HG02970 (cell line): ENCODE measurements at regions not wholly inside any gene's neighbourhood (a gene's known extent, or its start where the extent isn't known, plus 50 kb on each side); places are given as distances from the start of the nearest gene placed in this dataset.

Experiments
- ATAC-seq: cut with Tn5 transposase; IDR thresholded peaks from one replicate; pipeline ENCODE4 v1.9.1; 2021; ENCODE audit warnings: mild to moderate bottlenecking, moderate library complexity, moderate number of reproducible peaks; ENCODE audit not compliant: unreplicated experiment, low FRiP score

DNA sequence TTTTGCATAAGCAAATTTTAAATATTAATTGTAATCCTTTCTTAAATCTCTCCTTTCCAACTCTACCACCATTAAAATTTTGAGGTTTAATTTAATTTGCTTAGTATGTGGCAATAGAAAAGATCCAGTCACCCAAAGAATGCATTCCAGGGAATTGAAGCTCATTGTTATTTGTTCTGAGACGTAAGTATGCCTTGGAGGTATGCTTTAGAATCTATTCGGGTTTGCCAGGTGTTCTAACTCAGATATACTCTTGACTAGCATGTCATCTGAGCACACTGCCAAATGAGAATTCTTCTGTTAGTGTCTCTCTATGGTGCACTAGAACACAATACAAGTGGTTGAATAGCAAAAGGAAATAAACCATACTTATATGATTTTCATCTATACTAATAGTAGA lies 813.6 kb upstream of the ADGRL2 start:
- no peak for ATAC-seq

GRCh38 chr1:80982831-80983230 lies 817.9 kb upstream of the ADGRL2 start:
- ATAC-seq: no peak

DNA sequence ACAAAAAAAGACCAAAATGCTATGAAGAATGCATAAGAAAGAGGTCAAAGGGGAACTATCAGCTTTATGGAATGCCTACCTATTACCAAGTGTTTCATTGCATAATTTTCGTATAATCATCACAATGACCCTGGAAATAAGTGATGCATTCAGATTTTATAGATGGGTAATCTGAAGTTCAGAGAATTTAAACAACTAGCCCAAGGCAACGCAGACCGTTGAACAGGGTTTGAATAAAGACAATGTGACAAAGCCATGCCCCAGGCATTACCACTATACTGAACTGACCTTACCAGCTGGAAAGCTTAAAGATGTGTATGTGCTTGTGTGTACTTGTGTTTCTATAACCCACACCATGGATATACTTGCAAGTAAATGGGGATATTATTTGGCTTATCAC lies 827.6 kb upstream of the ADGRL2 start:
- no peak for ATAC-seq

- ATAC-seq: no peak
These were observed 834.5 kb upstream of the ADGRL2 start for GRCh38 chr1:80966266-80966665.

GRCh38 chr1:80962564-80962963 lies 838.2 kb upstream of the ADGRL2 start:
- ATAC-seq: no peak

DNA sequence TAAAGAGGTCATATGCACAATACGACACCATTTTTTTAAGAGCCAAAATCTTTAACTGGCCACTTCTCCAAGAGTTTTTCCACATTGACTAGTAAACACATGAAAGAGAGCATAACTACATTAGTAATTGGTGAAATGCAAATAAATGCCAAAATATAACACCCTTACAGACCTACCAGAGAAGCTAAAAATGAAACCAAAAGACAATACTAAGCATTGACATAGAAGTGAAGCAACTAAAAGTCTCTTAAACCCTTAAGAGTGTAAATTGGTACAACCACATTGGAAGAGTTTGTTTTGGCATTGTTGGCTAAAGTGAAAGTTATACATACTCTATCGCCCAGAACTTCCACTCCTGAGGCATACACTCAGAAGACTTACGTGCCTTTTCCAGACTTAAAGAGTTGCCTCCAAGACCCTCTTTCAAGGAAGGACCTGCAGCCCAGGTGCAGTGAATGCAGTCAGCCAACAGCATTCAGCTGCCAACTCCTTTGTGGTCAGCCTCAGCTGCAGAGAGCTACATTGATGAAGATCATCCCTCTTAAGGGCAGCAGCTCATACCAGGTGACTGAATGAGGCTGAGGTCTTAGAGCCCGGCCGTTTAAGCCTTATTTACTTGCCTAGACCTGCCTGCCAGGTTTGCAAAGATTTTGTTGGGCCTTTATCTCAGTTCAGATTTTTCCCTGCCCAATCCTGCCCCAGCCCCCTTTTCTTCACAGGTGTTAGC lies 839.1 kb upstream of the ADGRL2 start:
- no peak for ATAC-seq

- ATAC-seq: no peak
These were observed 867.4 kb upstream of the ADGRL2 start for GRCh38 chr1:80933346-80933745.

- ATAC-seq: no peak
These were observed 869.6 kb upstream of the ADGRL2 start for GRCh38 chr1:80931178-80931577.

GRCh38 chr1:80929868-80930508 lies 870.7 kb upstream of the ADGRL2 start:
- ATAC-seq: no peak

GRCh38 chr1:80926531-80926930 lies 874.2 kb upstream of the ADGRL2 start:
- ATAC-seq: no peak

DNA sequence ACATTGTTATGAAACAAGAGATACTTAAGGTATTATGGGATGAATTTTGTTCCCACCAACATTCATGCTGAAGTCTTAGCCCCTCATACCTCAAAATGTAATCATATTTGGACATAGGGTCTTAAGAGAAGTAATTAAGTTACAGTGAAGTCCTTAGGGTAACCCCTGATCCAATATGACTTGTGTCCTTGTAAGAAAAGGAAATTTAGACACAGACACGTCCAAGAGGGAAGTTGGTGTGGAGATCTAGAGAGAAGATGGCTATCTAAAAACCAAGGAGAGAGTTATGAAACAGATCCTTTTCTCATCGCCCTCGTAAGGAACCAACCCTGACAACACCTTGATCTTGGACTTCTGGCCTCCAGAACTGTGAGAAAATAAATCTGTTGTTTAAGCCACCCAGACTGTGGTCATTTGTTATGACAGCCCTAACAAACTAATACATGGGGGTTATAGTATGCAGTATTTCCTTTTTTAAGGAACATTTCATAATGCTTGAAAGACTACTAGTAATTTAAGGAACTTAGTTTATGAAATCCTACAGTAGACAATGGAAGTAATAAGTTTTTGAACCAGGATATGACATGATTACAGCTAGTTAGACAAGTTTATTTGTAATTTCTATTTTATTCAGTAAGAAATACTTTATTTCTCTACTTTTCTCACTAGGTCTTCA lies 875.5 kb upstream of the ADGRL2 start:
- no peak for ATAC-seq

- no peak for ATAC-seq
These were observed 876.4 kb upstream of the ADGRL2 start for GRCh38 chr1:80924290-80924689.

- no peak for ATAC-seq
These were observed 877.8 kb upstream of the ADGRL2 start for GRCh38 chr1:80922906-80923305.

DNA sequence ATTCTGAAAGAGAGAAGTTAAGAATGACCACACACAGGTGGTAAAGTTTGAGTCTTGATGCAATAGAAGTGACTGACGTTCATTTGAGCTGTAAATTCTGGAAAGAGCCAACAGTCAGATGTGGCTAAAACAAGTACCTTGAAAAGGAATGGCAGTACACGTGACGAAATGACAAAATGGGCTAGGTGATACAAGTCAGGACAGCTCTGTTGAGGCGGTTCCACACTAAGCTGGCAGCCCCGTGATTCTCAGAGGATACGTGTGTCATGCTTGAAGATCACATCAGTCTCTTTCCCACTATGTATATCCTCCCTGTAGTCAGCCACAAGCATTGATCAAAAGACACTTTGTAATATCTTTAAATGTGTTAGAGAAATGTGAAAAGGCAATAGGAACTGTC lies 881.3 kb upstream of the ADGRL2 start:
- ATAC-seq: no peak

DNA sequence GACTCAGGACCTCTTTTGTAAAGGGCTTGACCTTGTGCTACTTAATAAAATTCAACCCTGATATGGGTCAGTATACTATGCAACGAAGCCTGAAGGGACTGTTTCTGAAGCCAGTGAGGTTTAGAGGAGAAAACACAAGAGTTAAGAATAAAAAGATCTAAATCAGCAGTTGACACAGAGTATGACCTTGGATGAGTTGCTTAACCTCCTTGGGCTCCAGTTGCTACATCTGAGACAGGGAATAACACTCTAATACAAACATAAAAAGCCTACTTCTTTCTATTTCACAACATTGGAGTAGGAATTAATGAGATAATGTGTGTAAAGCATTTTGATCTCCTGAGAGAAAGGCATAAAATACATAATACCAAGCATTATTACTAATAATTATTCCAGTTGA lies 882.4 kb upstream of the ADGRL2 start:
- ATAC-seq: no peak

GRCh38 chr1:80917826-80918225 lies 882.9 kb upstream of the ADGRL2 start:
- ATAC-seq: no peak

DNA sequence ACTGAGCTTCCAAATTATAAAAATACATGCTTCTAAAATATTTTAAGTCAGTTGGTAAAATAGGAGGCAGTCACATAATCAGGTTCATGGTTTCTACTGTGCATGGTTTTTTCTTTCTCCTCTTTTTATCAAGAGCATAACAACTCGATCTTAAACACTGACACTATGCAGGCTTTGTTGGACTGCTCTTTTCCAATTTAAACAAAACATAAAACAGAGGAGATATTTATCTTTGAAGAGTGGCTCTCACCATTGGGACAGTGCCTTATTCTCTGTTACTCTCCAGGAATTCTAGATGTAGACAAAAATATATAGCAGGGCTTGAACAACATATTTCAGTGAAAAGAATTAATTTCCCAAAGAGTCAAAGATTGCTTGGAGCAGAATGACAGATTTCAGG lies 883.5 kb upstream of the ADGRL2 start:
- no peak for ATAC-seq

- no peak for ATAC-seq
These were observed 885.2 kb upstream of the ADGRL2 start for GRCh38 chr1:80915491-80915890.

GRCh38 chr1:80910426-80910825 lies 890.3 kb upstream of the ADGRL2 start:
- ATAC-seq: no peak

- ATAC-seq: no peak
These were observed 891.5 kb upstream of the ADGRL2 start for GRCh38 chr1:80909172-80909784.

- no peak for ATAC-seq
These were observed 903.9 kb upstream of the ADGRL2 start for GRCh38 chr1:80896781-80897356.
